HFFc6 (cell line): ENCODE measurements at regions not wholly inside any gene's neighbourhood (a gene's known extent, or its start where the extent isn't known, plus 50 kb on each side); places are given as distances from the start of the nearest gene placed in this dataset.
"Not testable (repeated sequence)": the region's sequence is repeated elsewhere in the genome, so short reads cannot be mapped to it uniquely, and the experiment has no call there.

Experiments
- DNase-seq: peaks from one replicate; pipeline ENCODE4 v3.0.0-alpha.2; 2018
- H3K27ac Mint-ChIP-seq: 2 replicates; pipeline ENCODE4 v1.8.0; 2020; ENCODE audit warnings: mild to moderate bottlenecking, mixed read lengths
- H3K27me3 Mint-ChIP-seq: 2 replicates; pipeline ENCODE4 v1.8.0; 2021; ENCODE audit warnings: mild to moderate bottlenecking, moderate library complexity, mixed read lengths; ENCODE audit not compliant: insufficient read depth
- H3K36me3 Mint-ChIP-seq: 2 replicates; pipeline ENCODE4 v1.8.0; 2021; ENCODE audit warnings: low read depth, mixed read lengths
- H3K4me1 Mint-ChIP-seq: 2 replicates; pipeline ENCODE4 v1.8.0; 2020; ENCODE audit warnings: low read depth, mixed read lengths
- H3K4me3 Mint-ChIP-seq: 2 replicates; pipeline ENCODE4 v1.8.0; 2020; ENCODE audit warnings: mild to moderate bottlenecking, moderate library complexity, mixed read lengths
- H3K9me3 Mint-ChIP-seq: 2 replicates; pipeline ENCODE4 v1.8.0; 2020; ENCODE audit warnings: mild to moderate bottlenecking, mixed read lengths
- TF ChIP-seq, protein P1 (sequence below): fragments of 200-600 bp; sonication (generic); IDR thresholded peaks from 2 replicates; pipeline ENCODE4 v1.5.0; 2021; ENCODE audit warnings: antibody characterized with exemption, mild to moderate bottlenecking

DNA sequence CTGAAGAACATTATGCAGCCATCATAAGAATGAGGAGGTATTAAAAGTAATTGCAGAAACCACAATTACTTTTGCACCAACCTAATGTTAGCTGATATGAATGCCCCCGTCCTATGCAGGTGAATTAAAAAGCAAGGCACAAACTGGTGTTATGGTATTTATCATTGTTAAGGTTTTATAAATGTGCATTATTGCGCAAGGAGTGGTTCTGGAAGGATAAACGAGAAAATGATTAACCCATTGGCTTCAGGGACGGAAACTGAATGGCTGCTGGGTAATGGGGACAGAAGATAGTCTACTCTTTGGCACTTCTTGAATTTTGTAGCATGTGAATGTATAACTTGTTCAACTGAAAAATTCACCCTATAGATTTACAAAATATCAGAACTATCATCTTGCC is 148.6 kb upstream of the SALL4 start:
- peaks cover 5% of the 10 kb centered on the region for H3K36me3 Mint-ChIP-seq
- H3K27me3 Mint-ChIP-seq: 0 out of 2 replicates have a peak, but pooled peaks cover 2% of the 10 kb centered on the region
- H3K4me1 Mint-ChIP-seq: peaks cover 6% of the 10 kb centered on the region; the same call in 1 of the 2 replicates
- DNase-seq: no peak
- H3K9me3 Mint-ChIP-seq: no peaks in the 10 kb centered on the region
- no peak overlapping the region for H3K27ac Mint-ChIP-seq
- H3K4me3 Mint-ChIP-seq: no peak overlapping the region
- TF ChIP-seq, protein P1, sequence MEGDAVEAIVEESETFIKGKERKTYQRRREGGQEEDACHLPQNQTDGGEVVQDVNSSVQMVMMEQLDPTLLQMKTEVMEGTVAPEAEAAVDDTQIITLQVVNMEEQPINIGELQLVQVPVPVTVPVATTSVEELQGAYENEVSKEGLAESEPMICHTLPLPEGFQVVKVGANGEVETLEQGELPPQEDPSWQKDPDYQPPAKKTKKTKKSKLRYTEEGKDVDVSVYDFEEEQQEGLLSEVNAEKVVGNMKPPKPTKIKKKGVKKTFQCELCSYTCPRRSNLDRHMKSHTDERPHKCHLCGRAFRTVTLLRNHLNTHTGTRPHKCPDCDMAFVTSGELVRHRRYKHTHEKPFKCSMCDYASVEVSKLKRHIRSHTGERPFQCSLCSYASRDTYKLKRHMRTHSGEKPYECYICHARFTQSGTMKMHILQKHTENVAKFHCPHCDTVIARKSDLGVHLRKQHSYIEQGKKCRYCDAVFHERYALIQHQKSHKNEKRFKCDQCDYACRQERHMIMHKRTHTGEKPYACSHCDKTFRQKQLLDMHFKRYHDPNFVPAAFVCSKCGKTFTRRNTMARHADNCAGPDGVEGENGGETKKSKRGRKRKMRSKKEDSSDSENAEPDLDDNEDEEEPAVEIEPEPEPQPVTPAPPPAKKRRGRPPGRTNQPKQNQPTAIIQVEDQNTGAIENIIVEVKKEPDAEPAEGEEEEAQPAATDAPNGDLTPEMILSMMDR: no peak

DNA sequence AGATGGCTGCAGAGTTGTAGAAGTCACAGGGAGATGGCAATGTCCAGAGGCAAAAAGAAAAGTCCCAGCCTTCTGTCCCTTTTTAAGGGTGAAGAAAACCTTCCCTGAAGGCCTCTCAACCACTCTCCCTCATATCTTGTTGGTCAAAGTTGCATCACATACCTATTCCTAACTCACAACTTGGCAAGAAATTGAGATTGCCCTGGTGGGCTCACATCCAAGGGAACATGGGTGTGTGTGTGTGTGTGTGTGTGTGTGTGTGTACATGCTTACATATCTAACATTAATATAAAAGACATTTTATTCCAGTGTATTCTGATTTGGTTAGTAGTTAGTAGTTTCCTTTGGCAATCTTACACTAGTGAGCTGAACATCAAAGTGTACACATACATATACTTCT is 144.3 kb upstream of the SALL4 start:
- H3K27me3 Mint-ChIP-seq: peaks cover 2% of the 10 kb centered on the region; the same call in 1 of the 2 replicates
- no peak overlapping the region for H3K27ac Mint-ChIP-seq
- TF ChIP-seq, protein P1: no peak
- H3K4me3 Mint-ChIP-seq: no peak overlapping the region
- no peak for DNase-seq
- no peaks in the 10 kb centered on the region for H3K36me3 Mint-ChIP-seq
- no peaks in the 10 kb centered on the region for H3K4me1 Mint-ChIP-seq
- no peaks in the 10 kb centered on the region for H3K9me3 Mint-ChIP-seq

DNA sequence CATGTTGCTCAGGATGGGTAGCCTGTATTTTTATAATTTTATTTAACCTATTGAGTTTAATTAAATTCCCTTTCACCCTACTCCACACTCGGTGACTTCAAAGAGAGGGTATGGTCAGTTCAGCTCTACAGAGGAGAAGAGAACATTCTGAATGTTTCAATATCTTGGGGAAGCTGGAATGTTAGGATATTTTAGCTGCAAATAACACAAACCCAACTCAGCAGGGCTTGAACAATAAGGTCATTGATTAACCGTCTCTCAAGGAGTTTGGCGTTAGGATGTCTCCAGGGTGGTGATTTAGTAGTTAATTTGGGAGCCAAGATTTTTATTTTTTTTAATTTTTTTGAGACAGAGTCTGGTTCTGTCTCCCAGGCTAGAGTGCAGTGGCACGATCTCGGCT is 143.6 kb upstream of the SALL4 start:
- Mint-ChIP-seq H3K36me3 (no peaks in the 10 kb centered on the region), H3K4me1 (no peaks in the 10 kb centered on the region), H3K27ac (no peak overlapping the region), H3K4me3 (no peak overlapping the region), H3K9me3 (no peaks in the 10 kb centered on the region), H3K27me3 (peaks cover 2% of the 10 kb centered on the region; the same call in 1 of the 2 replicates)
- TF ChIP-seq, protein P1: no peak
- DNase-seq: no peak

DNA sequence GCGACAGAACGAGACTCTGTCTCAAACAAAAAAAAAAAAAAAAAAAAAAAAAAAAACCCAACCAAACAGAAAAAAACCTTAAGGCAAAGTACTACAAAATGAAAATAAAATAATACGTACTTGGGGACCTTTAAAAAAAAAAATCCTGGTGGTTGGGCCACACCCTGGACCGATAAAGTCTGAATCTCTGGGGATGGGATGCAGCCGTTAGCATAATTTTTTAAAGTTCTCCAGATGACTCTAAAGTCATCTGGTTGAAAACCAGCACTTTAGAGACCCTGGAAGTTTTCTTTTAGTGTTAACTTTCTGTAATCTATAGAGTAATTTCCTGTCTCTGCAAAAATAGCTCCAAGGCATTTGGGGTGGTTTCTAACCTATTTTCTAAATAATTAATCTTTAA is 142.9 kb upstream of the SALL4 start:
- Mint-ChIP-seq H3K4me3 (no peak overlapping the region), H3K27me3 (peaks cover 4% of the 10 kb centered on the region), H3K4me1 (no peaks in the 10 kb centered on the region), H3K36me3 (no peaks in the 10 kb centered on the region), H3K27ac (no peak overlapping the region), H3K9me3 (no peaks in the 10 kb centered on the region)
- TF ChIP-seq, protein P1: no peak
- no peak for DNase-seq

DNA sequence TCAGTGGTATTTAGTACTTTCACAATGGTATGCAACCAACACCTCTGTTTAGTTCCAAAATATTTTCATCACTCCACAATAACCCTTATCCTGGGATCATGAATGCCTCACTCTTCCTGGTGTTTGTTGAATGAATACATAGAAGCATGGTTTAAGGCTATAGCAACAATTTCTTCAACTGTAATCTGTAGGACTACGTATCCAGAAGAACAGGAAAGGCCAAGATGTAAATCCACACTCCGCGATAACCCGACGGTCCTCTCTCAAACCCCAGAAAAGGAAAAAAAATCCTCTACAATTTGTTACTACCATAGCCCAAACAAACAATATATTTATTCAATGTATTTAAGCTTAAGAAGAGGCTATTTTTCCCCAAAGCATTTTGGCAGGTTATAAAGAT is 141.4 kb upstream of the SALL4 start:
- no peaks in the 10 kb centered on the region for H3K36me3 Mint-ChIP-seq

DNA sequence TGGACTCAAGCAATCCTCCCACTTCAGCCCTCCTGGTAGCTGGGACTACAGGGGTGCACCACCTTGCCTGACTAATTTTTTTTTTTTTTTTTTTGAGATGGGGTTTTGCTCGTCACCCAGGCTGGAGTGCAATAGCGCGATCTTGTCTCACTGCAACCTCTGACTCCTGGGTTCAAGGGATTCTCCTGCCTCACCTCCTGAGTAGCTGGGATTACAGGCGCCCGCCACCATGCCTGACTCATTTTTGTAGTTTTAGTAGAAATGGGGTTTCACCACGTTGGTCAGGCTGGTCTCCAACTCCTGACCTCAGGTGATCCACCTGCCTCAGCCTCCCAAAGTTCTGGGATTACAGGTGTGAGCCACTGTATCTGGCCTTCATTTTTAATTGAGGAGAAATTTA is 141.0 kb upstream of the SALL4 start:
- DNase-seq, H3K27ac Mint-ChIP-seq, H3K27me3 Mint-ChIP-seq, H3K36me3 Mint-ChIP-seq, H3K4me3 Mint-ChIP-seq, H3K9me3 Mint-ChIP-seq: not testable (repeated sequence)
- peaks cover 10% of the 10 kb centered on the region for H3K4me1 Mint-ChIP-seq

More for the DNA sequence above, 141.4 kb upstream of the SALL4 start:
- no peak for DNase-seq
- Mint-ChIP-seq H3K27ac (no peak overlapping the region), H3K4me3 (no peak overlapping the region), H3K27me3 (peaks cover 4% of the 10 kb centered on the region), H3K4me1 (peaks cover 6% of the 10 kb centered on the region), H3K9me3 (no peaks in the 10 kb centered on the region)
- TF ChIP-seq, protein P1: no peak
